Activated T-helper 2 cell treated with anti-CD3 and anti-CD28 coated beads, Interferon-gamma antibody, Interleukin-2, Interleukin-4, amounts not matched to agents 10 μg/mL and 5 μg/mL and 100 μg/mL, durations not matched to agents 14 hours and 24 hours and 36 hours (primary cell): ENCODE measurements at regions not wholly inside any gene's neighbourhood (a gene's known extent, or its start where the extent isn't known, plus 50 kb on each side); places are given as distances from the start of the nearest gene placed in this dataset.

Experiments
- DNase-seq: peaks from one replicate; pipeline ENCODE4 v3.0.0; 2021; ENCODE audit warnings: low spot score
- H3K27ac Mint-ChIP-seq: one replicate; pipeline ENCODE4 v1.8.0; 2021; ENCODE audit warnings: mixed read lengths
- H3K27me3 Mint-ChIP-seq: one replicate; pipeline ENCODE4 v1.8.0; 2021; ENCODE audit warnings: low read depth, mixed read lengths
- H3K36me3 Mint-ChIP-seq: one replicate; pipeline ENCODE4 v1.8.0; 2021; ENCODE audit warnings: low read depth, mixed read lengths
- H3K4me1 Mint-ChIP-seq: one replicate; pipeline ENCODE4 v1.8.0; 2021; ENCODE audit warnings: low read depth, mixed read lengths
- H3K4me3 Mint-ChIP-seq: one replicate; pipeline ENCODE4 v1.8.0; 2021; ENCODE audit warnings: low read depth, mild to moderate bottlenecking, moderate library complexity, mixed read lengths
- H3K9me3 Mint-ChIP-seq: one replicate; pipeline ENCODE4 v1.8.0; 2021; ENCODE audit warnings: mixed read lengths
- intact Hi-C: fragments of 100-400 bp; cut with micrococcal nuclease; formaldehyde crosslinking; loops from one replicate; pipeline ENCODE4 v1.15.1; 2023

DNA sequence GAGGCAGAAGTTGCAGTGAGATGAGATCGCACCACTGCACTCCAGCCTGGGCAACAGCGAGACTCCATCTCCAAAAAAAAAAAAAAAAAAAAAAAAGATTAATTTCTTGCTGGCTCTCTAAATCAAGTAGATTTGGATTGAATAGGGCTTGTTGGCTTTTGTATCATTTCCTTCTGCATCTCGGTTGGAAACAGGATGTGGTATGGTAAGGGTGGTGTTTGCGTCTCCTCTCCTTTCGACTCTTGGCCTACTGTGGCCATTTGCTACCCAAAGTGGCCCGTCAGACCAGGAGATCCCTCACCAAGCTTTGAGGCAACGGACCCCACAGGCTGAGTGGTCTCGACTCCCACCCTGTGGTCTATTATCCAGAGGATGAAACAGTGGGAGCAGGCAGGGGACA is 168.0 kb upstream of the IRX3 start:
- Mint-ChIP-seq H3K4me3 (no peak overlapping the region), H3K4me1 (peaks cover 5% of the 10 kb centered on the region), H3K36me3 (no peaks in the 10 kb centered on the region), H3K27ac (no peak overlapping the region), H3K9me3 (no peaks in the 10 kb centered on the region), H3K27me3 (peaks cover 4% of the 10 kb centered on the region)
- no peak for DNase-seq
- intact Hi-C loops, result no loop called here

DNA sequence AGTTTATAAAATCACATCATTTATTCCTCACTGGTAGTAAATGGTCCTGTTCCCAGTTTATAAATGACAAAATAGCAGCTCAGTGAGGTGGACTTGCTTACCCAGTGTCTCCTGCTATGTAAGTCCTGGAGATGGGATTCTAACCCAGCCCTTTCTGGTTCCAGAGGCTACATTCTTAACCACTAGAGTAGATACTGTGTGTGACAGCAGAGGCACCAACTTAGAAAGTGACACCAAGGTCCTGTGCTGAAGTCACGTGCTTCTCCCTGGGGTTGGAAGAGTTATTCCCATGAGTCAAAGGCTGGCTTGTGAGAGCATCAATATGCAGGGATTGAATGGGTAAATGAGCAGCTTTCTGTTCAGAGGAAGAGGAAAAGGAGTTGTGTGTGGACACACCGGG is 167.3 kb upstream of the IRX3 start:
- H3K27me3 Mint-ChIP-seq, result peaks cover 7% of the 10 kb centered on the region
- no peak for DNase-seq
- no peak overlapping the region for H3K4me3 Mint-ChIP-seq
- no peaks in the 10 kb centered on the region for H3K9me3 Mint-ChIP-seq
- intact Hi-C loops, result no loop called here
- peaks cover 5% of the 10 kb centered on the region for H3K4me1 Mint-ChIP-seq
- H3K27ac Mint-ChIP-seq, result no peak overlapping the region
- no peaks in the 10 kb centered on the region for H3K36me3 Mint-ChIP-seq

DNA sequence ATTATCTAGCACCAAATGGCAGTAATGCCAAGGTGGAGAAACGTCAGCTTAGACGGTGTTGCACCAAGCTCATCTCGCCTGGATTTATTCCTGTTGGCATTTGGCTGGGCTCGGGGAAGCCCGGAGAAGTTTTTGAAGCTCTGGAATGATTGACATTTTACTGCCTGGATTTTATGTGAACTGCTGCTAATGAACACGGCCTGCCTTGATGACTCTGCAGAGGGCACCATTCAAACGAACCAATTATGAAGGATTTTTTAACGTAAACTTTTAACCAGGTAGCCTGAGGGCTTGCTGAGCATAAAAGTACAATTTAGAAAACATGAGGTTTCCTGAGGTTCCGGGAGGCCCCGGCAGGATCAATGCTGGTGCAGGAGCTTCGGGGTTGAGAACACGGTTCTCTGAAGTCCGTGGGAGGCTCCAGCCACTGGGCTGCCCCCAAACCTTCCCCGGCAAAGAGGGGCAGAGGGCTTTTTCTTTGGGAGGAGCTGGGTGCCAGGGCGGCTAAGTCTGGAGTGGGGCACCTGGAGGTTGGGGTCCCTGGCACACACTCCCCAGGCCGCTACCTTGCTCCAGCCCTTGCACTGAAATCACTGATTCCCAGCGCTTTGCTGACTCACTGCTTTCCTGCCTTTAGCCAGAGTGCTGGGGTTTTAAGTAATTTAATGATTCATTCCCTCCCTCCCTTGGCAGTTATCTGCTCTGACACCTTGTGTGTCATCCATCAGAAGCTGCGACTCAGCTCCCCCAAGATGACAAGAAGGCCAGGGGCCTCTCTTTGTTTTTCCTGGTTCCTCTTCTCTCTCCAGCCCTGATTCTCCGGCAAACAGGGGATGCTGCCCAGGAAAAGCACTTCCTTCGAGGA is 161.2 kb upstream of the IRX3 start:
- no peak for DNase-seq
- peaks cover 2% of the 10 kb centered on the region for H3K4me1 Mint-ChIP-seq
- no peak overlapping the region for H3K4me3 Mint-ChIP-seq
- no peak overlapping the region for H3K27ac Mint-ChIP-seq
- intact Hi-C loops, result no loop called here
- no peaks in the 10 kb centered on the region for H3K9me3 Mint-ChIP-seq
- peaks cover 16% of the 10 kb centered on the region for H3K27me3 Mint-ChIP-seq
- H3K36me3 Mint-ChIP-seq, result no peaks in the 10 kb centered on the region

DNA sequence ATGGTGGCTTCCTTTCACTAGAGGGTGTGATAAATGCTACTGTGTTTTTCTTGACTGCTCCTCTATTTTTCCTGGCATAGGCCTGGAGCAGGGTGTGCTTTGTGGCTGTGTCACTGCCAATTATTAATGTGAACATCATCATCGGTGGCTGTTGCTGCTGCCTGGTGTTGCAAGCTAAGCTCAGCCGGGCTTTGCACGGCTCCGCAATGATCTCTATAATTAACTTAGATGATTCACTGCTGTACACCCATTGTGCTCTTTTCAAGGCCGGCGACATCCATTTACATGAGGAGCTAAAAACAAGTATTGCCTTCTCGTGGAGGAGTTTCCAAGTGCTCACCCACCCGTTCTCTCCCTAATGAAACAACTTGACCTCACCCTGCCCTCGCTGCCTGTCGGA is 160.1 kb upstream of the IRX3 start:
- Mint-ChIP-seq H3K27me3 (peaks cover 15% of the 10 kb centered on the region), H3K9me3 (no peaks in the 10 kb centered on the region), H3K4me3 (no peak overlapping the region), H3K27ac (no peak overlapping the region), H3K4me1 (peaks cover 2% of the 10 kb centered on the region), H3K36me3 (no peaks in the 10 kb centered on the region)
- no peak for DNase-seq
- intact Hi-C loops, result no loop called here

DNA sequence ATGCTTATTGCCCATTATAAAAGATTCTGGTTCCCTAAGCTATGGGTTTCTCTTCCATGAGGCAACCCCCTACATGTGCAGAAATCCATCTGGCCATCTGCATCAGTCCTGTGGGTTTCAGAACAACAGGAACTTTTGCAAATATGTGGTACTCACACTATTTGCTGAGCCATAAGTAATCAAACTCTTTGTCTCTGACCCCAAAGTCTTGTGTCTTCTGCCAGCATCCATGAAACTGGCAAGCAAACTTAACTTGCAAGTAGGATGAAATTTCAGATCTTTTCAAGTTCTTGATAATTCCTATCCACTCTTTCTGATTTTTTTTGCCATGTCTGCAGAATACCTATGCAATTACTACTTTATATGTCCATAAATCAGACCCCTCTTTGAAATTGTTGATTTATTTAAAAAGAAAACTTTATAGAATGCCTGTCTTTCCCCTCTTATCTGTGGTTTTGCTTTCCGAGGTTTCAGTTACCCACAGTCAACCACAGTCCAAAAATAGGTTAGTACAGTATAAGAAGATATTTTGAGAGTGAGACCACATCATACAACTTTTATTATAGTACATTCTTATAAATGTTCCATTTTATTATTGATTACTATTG is 158.4 kb upstream of the IRX3 start:
- intact Hi-C loops, result no loop called here
- no peak overlapping the region for H3K27ac Mint-ChIP-seq
- DNase-seq, result no peak
- H3K9me3 Mint-ChIP-seq, result no peaks in the 10 kb centered on the region
- peaks cover 2% of the 10 kb centered on the region for H3K4me1 Mint-ChIP-seq
- no peak overlapping the region for H3K4me3 Mint-ChIP-seq
- no peaks in the 10 kb centered on the region for H3K36me3 Mint-ChIP-seq
- H3K27me3 Mint-ChIP-seq, result peaks cover 12% of the 10 kb centered on the region

DNA sequence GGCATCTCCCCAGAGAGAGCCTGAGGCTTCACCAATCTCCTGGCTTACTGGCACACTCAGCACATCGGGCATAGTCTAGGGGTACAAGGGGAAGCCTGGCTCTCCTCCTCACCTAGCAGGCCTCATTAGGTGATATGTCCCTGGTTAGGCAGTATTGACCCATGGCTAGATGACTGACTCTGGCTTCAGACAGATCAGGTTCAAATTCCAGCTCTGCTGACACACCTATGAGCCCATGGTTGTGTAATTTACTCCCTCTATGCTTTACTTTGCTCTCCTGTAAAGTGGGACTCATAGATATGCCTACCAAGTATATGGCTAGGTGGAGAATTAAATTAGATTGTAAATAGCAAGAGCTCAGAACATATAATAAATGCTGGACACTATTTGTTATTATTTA is 157.3 kb upstream of the IRX3 start:
- H3K27ac Mint-ChIP-seq, result no peak overlapping the region
- H3K27me3 Mint-ChIP-seq, result peaks cover 9% of the 10 kb centered on the region
- no peak for DNase-seq
- H3K36me3 Mint-ChIP-seq, result no peaks in the 10 kb centered on the region
- intact Hi-C loops, result no loop called here
- H3K4me1 Mint-ChIP-seq, result peaks cover 2% of the 10 kb centered on the region
- no peaks in the 10 kb centered on the region for H3K9me3 Mint-ChIP-seq
- no peak overlapping the region for H3K4me3 Mint-ChIP-seq

DNA sequence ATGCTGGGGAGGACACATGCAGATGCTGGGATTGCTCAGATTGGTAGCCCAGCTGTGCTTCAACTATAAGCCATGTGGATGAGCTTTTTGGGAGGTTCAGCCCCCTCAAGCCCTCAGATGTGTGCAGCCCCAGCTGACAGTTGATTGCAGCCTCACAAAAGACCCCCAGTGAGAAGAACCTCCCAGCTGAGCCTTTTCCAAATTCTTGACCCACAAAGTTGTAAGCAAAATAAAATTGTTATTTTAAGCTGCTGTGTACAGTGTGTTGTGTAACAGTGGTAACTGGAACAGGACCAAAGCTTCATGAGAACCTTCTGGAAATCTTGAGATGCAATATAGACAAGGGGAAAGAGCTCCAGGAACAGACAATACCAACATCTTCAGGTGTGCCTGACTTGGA is 156.8 kb upstream of the IRX3 start:
- no peak overlapping the region for H3K27ac Mint-ChIP-seq
- H3K36me3 Mint-ChIP-seq, result no peaks in the 10 kb centered on the region
- DNase-seq, result no peak
- intact Hi-C loops, result no loop called here
- no peak overlapping the region for H3K4me3 Mint-ChIP-seq
- H3K4me1 Mint-ChIP-seq, result peaks cover 2% of the 10 kb centered on the region
- peaks cover 8% of the 10 kb centered on the region for H3K27me3 Mint-ChIP-seq
- no peaks in the 10 kb centered on the region for H3K9me3 Mint-ChIP-seq

DNA sequence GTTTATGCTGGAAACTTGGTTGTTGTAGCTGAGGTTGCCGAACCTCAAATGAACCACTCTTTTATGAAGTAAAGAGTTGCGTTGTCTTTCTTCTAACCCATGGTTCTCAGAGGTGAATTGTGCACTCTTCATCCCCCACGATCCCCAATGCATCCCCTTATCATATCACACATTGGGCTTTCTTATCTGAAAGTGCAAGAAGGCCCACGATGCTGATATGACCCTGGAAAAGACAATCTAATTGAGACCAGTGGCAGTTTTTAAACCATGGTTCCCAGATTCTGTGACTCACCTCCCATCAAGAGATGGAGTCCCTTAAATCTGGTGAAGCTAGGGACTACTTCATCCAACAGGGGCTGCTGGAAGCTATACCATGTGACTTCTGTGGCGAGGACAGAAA is 156.3 kb upstream of the IRX3 start:
- DNase-seq, result no peak
- Mint-ChIP-seq H3K36me3 (no peaks in the 10 kb centered on the region), H3K9me3 (no peaks in the 10 kb centered on the region), H3K4me1 (peaks cover 4% of the 10 kb centered on the region), H3K27ac (no peak overlapping the region), H3K4me3 (no peak overlapping the region), H3K27me3 (peaks cover 6% of the 10 kb centered on the region)
- intact Hi-C loops, result no loop called here

DNA sequence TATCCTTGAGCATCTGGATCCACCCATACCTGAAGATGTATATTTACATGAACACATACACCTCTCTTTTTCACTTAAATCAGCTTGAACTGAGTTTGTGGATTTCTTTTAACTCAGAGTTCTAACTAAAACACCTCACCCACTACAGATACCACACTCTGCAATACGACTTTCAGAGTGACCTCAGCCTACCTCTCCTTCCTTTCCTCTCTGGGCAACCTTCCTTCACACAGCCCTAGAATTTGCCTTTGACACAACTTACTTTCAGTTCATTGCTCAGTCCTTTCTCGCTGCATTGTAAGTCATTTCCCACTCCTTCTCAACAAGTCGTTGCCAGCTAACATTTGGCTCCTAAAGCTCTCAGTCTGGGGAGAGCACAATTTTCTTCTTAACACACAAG is 151.9 kb upstream of the IRX3 start:
- no peak overlapping the region for H3K27ac Mint-ChIP-seq
- no peak overlapping the region for H3K4me3 Mint-ChIP-seq
- peaks cover 4% of the 10 kb centered on the region for H3K27me3 Mint-ChIP-seq
- intact Hi-C loops, result no loop called here
- no peak for DNase-seq
- H3K9me3 Mint-ChIP-seq, result peaks cover 7% of the 10 kb centered on the region
- peaks cover 2% of the 10 kb centered on the region for H3K4me1 Mint-ChIP-seq
- no peaks in the 10 kb centered on the region for H3K36me3 Mint-ChIP-seq

DNA sequence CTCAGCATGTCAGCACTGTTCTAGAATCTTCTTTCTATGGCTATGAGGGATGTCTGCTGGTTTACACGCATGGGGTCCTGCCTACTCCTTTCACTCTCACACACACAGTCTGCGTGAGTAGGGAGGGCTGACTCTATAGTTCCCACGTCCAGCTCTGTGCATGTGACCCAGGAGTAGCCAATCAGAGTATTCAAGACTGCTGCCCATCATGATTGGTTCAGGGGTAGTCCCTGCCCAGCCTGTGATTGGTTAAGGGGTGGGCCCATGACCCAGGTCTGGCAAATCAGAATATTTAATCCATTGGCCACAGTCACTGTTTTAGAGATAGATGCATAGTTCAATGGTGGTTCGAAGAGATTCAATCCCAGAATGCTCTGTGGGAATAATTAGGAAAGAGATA is 151.3 kb upstream of the IRX3 start:
- Mint-ChIP-seq H3K27me3 (peaks cover 4% of the 10 kb centered on the region), H3K27ac (no peak overlapping the region), H3K4me3 (no peak overlapping the region), H3K4me1 (peaks cover 2% of the 10 kb centered on the region), H3K36me3 (no peaks in the 10 kb centered on the region), H3K9me3 (peaks cover 7% of the 10 kb centered on the region)
- intact Hi-C loops, result no loop called here
- DNase-seq, result no peak

DNA sequence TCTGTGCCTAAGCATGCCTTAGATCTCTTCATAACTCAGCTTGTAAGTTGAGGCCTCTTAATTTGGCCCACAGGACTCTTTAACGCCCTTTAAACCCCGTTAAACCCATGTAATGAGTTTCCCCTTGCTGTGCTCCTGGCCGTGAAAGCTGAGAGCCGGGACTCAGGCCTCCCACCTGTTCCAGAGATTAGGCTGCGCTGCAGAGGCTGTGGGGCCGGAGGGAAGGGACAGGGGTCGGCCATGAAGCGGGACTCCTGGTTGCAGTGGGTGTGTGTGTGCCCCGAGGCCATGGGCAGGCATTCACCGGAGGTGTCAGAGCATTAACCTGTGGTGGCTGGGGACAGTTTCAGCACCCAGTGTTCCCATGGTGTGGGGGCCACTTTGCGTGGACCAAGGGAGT is 150.8 kb upstream of the IRX3 start:
- H3K4me3 Mint-ChIP-seq, result no peak overlapping the region

DNA sequence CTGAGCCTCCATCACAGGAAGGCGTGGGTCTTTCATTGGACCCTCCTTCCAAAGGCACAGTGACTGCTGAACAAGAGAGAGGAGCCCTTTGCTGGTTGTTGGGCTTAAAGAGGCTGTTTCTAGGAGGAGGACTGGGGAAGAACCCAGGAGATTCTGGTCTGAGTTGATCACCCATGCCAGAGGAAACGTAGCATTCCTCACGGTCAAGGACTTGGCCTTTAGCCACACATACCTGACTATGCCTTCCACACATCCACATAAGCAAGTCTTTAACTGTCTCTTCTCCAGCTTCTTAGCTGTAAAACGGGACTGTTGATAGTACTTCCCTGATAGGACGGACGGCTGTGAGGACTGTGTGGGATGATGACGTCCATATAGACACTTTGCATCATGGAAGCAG is 149.8 kb upstream of the IRX3 start:
- H3K27me3 Mint-ChIP-seq, result peaks cover 6% of the 10 kb centered on the region

More for the DNA sequence above, 150.8 kb upstream of the IRX3 start:
- Mint-ChIP-seq H3K9me3 (peaks cover 7% of the 10 kb centered on the region), H3K27me3 (peaks cover 4% of the 10 kb centered on the region), H3K27ac (no peak overlapping the region), H3K36me3 (no peaks in the 10 kb centered on the region), H3K4me1 (peaks cover 2% of the 10 kb centered on the region)
- intact Hi-C loops, result no loop called here
- DNase-seq, result no peak

DNA sequence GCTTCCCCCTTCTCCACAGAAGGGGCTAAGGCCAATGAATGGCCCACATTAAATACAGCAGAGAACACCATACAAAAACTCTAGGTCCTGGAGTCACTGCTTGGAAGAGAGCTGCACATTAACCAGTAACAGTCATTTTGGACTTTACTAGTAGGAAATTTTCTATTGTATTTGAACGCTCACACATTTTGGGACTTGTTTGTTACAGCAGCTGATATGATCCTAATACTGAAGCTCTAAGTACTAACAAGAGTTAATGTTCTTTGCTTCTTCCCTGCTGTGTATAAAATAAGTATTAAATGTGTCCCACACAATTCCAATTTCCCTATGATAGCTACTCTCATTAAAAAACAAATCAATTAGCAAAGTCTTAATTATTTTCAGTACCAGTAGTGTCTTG is 148.3 kb upstream of the IRX3 start:
- H3K9me3 Mint-ChIP-seq, result peaks cover 7% of the 10 kb centered on the region
- H3K27me3 Mint-ChIP-seq, result peaks cover 17% of the 10 kb centered on the region
- H3K4me1 Mint-ChIP-seq, result peaks cover 14% of the 10 kb centered on the region
- DNase-seq, result no peak
- intact Hi-C loops, result no loop called here
- H3K4me3 Mint-ChIP-seq, result no peak overlapping the region
- H3K36me3 Mint-ChIP-seq, result no peaks in the 10 kb centered on the region
- no peak overlapping the region for H3K27ac Mint-ChIP-seq

More for the DNA sequence above, 149.8 kb upstream of the IRX3 start:
- Mint-ChIP-seq H3K9me3 (peaks cover 7% of the 10 kb centered on the region), H3K36me3 (no peaks in the 10 kb centered on the region), H3K4me1 (peaks cover 4% of the 10 kb centered on the region), H3K4me3 (no peak overlapping the region), H3K27ac (no peak overlapping the region)
- intact Hi-C loops, result no loop called here
- DNase-seq, result no peak
